PC-9 (cell line): ENCODE measurements at regions not wholly inside any gene's neighbourhood (a gene's known extent, or its start where the extent isn't known, plus 50 kb on each side); places are given as distances from the start of the nearest gene placed in this dataset.

ENCODE experiments used
- EZH2 ChIP-seq: fragments of 200-600 bp; sonication (generic); IDR thresholded peaks from 2 replicates; pipeline ENCODE4 v1.8.0; 2017; ENCODE audit warnings: antibody characterized with exemption, low read depth
- TF ChIP-seq, protein P1 (sequence below): fragments of 200-600 bp; sonication (generic); conservative IDR thresholded peaks from 2 replicates; pipeline ENCODE4 v1.6.1; 2017; ENCODE audit warnings: mixed run types, antibody characterized with exemption, mild to moderate bottlenecking, moderate library complexity

DNA sequence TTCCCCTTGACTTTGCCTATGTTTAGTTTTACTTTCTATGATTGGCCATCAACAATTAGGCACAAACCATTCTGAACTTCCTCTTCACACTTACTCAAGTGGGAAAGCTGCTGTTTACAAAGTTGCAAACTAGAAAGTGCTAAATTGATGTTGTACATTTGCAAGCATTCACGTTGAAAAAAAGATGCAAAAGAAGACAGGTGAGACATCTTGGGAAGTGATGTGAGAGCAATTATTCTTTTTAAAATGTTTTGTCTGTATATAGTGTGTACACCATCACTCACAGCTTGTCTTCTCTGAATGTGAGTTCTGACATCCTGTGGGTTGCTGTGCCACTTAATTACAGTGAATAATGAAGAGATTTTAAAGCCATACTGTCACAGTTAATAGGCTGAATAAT is 874.1 kb upstream of the LRATD1 start:
- TF ChIP-seq, protein P1, sequence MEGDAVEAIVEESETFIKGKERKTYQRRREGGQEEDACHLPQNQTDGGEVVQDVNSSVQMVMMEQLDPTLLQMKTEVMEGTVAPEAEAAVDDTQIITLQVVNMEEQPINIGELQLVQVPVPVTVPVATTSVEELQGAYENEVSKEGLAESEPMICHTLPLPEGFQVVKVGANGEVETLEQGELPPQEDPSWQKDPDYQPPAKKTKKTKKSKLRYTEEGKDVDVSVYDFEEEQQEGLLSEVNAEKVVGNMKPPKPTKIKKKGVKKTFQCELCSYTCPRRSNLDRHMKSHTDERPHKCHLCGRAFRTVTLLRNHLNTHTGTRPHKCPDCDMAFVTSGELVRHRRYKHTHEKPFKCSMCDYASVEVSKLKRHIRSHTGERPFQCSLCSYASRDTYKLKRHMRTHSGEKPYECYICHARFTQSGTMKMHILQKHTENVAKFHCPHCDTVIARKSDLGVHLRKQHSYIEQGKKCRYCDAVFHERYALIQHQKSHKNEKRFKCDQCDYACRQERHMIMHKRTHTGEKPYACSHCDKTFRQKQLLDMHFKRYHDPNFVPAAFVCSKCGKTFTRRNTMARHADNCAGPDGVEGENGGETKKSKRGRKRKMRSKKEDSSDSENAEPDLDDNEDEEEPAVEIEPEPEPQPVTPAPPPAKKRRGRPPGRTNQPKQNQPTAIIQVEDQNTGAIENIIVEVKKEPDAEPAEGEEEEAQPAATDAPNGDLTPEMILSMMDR: no peak
- no peak for TF ChIP-seq EZH2
